Femur (tissue), 1 donor: ENCODE measurements at regions not wholly inside any gene's neighbourhood (a gene's known extent, or its start where the extent isn't known, plus 50 kb on each side); places are given as distances from the start of the nearest gene placed in this dataset.

Source experiments
- DNase-seq: peaks from one replicate; pipeline ENCODE4 v3.0.0-alpha.2; 2017

DNA sequence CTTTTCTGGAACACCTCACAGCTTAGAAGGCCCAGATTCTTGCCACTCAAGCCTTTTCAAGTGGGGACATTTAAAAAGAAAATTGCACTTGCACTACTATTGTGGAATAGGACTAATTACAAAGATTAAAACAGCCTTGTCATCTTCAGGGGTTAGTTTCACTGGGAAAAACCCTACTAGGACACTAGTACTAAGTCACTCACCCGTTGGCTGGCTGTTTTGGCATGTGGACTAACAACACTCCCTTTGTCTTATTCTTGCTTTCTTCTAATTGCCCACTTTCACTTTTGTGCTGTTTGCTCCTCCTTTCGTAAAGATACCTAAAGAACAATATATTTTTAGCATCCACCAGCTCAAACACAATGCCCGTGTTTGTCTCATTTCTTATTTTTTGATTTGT is 200.9 kb upstream of the MID1 start:
- DNase-seq, result no peak

DNA sequence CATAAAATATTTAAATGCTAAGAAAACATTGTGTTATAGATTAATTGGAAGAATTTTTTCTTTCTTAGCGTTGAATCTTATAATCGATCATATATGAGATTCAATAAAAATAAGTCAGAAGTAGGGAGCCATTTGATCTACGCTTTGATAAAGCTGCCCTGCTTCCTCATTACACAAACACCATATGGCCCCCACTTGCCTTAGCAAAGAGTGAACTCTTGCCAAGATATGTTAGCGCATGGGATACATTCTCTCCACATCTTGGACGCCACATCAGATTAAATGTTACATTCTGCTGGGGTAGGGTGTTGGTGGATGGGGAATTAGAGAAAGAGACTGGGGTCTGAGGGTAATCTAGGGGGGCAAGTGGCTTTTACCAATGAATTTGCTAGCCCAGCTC is 207.7 kb upstream of the MID1 start:
- DNase-seq, result no peak

DNA sequence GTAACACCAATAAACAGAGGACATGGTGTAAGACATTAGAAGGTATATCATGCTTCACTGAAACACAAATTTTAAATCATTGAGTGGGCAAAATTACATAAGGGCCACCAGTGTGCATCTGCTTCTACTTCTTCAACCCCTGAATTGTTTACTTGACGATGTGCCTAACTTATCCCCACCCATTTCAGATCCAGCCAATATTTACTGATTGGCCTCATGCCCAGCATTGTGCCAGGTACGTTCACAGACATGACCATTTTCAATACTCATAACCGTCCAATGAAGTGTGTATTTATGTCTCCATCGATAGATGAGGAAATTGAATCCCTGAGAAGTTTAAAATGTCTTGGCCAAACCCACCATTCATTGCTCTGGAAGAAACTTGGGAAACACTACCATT is 208.3 kb upstream of the MID1 start:
- DNase-seq, result no peak

DNA sequence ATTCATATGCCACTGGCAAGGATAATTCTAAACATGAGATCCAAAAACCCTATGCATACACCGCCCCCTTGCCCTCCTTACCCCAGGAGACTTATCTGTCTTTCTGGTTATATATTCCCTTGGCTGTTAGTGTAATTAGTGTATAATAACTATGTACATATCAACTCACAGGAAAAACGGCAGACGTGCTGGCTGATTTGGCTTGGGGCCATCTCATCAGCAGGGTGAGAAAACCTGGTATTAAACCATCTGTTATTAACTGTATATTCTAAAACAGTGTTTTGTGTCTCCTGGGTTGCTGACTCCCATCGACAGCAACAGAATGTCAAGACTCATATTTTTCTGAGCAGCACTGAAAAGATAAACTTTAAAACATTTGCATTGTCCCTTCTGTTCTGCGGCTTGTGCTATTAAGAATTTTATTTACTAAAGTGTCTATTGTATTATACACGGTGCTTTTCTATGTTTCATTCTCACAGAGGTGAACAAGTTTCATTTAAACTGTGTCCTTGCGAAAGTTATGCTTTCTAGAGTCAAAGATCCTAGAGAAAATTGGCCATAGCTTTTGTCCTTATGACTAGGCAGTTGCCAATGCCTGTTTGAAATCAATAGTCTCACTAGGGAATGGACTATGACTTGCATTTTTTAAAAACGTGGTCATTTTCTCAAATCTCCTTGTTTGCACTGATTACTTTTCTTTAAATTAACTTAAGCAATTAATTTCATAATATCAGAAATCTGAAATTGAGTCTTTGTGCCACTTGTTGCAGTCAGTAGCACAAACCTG is 211.5 kb upstream of the MID1 start:
- DNase-seq, result no peak

- DNase-seq, result peak; percentile 65
These were observed 213.1 kb upstream of the MID1 start for GRCh38 chrX:10833299-10834169.

- no peak for DNase-seq
These were observed 221.2 kb upstream of the MID1 start for GRCh38 chrX:10841579-10841978.

GRCh38 chrX:10842646-10843045 is 222.3 kb upstream of the MID1 start:
- DNase-seq, result no peak

DNA sequence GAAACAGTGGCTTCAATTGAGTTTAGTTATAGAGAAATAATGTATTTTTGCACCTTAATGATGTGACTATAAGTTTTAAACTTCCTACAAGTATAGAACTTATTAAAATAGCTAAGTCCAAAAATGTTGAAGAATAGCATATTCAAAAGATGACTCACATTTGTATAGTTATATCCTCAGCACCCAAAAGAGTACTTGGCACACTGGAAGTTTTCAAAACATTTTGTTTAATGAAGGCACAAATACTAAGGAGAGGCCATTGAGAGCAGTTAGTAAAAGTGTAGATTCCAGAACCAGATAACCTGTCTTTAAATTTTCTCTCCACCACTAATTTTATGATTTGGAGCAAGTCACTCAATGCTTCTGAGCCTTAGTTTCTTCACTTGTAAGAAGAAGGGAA is 226.9 kb upstream of the MID1 start:
- DNase-seq, result no peak

GRCh38 chrX:10851809-10852208 is 231.4 kb upstream of the MID1 start:
- no peak for DNase-seq

GRCh38 chrX:10854594-10854993 is 234.2 kb upstream of the MID1 start:
- DNase-seq, result no peak

- DNase-seq, result no peak
These were observed 235.5 kb upstream of the MID1 start for GRCh38 chrX:10855845-10856244.

- no peak for DNase-seq
These were observed 236.4 kb upstream of the MID1 start for GRCh38 chrX:10856797-10857196.

- no peak for DNase-seq
These were observed 239.0 kb upstream of the MID1 start for GRCh38 chrX:10859353-10859752.

- DNase-seq, result no peak
These were observed 235.1 kb upstream of the HCCS start for GRCh38 chrX:10875995-10876394.

- no peak for DNase-seq
These were observed 228.6 kb upstream of the HCCS start for GRCh38 chrX:10882484-10882883.

GRCh38 chrX:10884246-10884645 is 226.9 kb upstream of the HCCS start:
- no peak for DNase-seq

- no peak for DNase-seq
These were observed 218.4 kb upstream of the HCCS start for GRCh38 chrX:10892621-10893225.

DNA sequence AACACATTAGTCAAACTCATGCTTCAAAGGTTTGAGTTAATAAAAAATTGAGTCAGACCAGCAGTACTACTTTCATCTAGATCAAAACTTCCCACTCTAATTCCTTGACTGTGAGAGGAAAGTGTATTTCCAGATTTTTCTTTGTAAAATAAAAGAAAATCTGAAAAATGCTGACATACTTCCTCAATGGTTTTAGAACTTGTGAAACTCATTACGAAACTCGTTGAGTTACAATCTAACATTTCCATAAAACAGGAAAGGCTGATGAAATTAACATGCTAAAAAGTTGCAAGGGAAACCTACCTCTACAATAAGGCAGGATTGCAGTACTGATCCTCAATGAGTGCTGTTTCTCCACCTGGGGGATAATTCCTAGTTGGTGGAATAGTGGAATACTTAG is 217.8 kb upstream of the HCCS start:
- DNase-seq, result no peak

DNA sequence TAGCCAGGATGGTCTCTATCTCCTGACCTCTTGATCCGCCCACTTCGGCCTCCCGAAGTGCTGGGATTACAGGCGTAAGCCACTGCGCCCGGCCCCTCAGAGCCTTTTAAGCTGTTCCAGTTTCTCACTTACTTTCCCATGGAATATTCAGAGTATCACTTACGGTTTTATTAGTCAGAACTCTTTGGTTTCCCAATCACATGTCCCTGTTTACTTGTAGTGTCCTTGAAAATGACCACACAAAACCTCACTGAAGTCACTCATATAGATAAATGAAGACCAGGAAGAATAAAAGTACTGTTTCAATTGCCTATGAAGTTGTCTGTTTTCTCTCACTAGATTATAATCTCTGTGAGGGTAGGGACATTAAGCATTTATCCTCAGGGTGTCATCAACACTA is 217.2 kb upstream of the HCCS start:
- no peak for DNase-seq

GRCh38 chrX:10897768-10898167 is 213.4 kb upstream of the HCCS start:
- DNase-seq, result no peak

GRCh38 chrX:10900585-10901289 is 210.4 kb upstream of the HCCS start:
- DNase-seq, result no peak

DNA sequence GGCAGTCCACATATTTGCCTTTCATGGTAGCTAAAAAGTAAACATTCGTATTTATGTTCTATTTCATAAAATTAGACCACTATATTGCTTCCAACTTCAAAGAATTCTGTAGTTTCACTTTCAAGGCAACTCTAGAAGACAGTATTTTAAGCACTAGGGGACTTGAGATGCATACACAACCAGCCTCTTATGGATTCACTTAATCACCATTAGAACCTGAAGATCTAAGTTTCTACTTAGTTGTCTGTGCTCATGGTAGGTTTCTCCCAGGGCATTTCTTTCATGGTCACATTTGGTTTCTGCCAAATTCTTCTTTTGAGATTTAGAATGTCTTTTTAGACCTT is 209.9 kb upstream of the HCCS start:
- no peak for DNase-seq

DNA sequence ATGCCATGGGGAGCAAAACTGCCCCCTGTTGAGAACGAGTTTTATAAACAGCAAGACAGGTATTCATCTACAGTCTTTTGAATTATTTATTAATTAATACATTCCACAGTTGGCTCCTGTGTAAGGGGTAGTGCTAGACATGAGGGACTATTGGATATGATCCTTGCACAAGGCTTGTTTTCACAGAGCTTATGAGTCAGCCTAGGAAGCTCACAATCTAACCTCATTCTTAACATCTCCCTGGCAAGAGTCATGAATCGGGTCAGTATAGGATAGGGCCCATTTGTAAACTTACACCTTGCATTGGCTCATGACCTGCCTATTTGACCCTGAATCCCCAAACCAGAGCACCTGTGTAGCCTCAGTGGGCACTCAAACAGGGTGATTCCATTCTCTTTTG is 209.1 kb upstream of the HCCS start:
- no peak for DNase-seq
